GM12873 (cell line): ENCODE measurements at regions not wholly inside any gene's neighbourhood (a gene's known extent, or its start where the extent isn't known, plus 50 kb on each side); places are given as distances from the start of the nearest gene placed in this dataset.

Source experiments
- CTCF ChIP-seq: IDR thresholded peaks from 2 replicates; pipeline ENCODE4 v1.5.1; 2012; ENCODE audit warnings: low read depth, mild to moderate bottlenecking, moderate library complexity, low read length, control low read depth; ENCODE audit not compliant: insufficient read depth; ENCODE audit errors: missing control alignments

GRCh38 chr3:193769437-193769836 is 176.4 kb downstream of the OPA1 start:
- TF ChIP-seq CTCF: no peak

- TF ChIP-seq CTCF: no peak
These were observed 178.1 kb downstream of the OPA1 start for GRCh38 chr3:193771011-193771652.

- TF ChIP-seq CTCF: no peak
These were observed 178.8 kb downstream of the OPA1 start for GRCh38 chr3:193771653-193772421.

GRCh38 chr3:193772422-193772763 is 179.4 kb downstream of the OPA1 start:
- TF ChIP-seq CTCF: no peak

- TF ChIP-seq CTCF: no peak
These were observed 180.5 kb downstream of the OPA1 start for GRCh38 chr3:193773266-193774220.

- TF ChIP-seq CTCF: no peak
These were observed 181.4 kb downstream of the OPA1 start for GRCh38 chr3:193774272-193774915.
